SK-N-SH treated with all-trans-retinoic acid at 6 μM for 48 hours (cell line): ENCODE measurements at regions not wholly inside any gene's neighbourhood (a gene's known extent, or its start where the extent isn't known, plus 50 kb on each side); places are given as distances from the start of the nearest gene placed in this dataset.

Experiments used
- ATAC-seq: fragments of 200-7000 bp; cut with Tn5 transposase; 3 replicates; pipeline ENCODE4 v1.9.1; 2020; ENCODE audit warnings: mild to moderate bottlenecking, moderate library complexity
- CREB5 ChIP-seq: fragments of 250-450 bp; sonication (Bioruptor Pico); IDR thresholded peaks from 2 replicates; pipeline ENCODE4 v1.5.1; 2020; ENCODE audit warnings: low read depth, mild to moderate bottlenecking, moderate library complexity
- CSDC2 ChIP-seq: fragments of 250-450 bp; sonication (Bioruptor Pico); IDR thresholded peaks from 2 replicates; pipeline ENCODE4 v1.5.0; 2020; ENCODE audit warnings: mild to moderate bottlenecking, moderate library complexity
- CSRNP3 ChIP-seq: fragments of 250-450 bp; sonication (Bioruptor Pico); IDR thresholded peaks from 2 replicates; pipeline ENCODE4 v1.5.1; 2021; ENCODE audit warnings: mild to moderate bottlenecking, moderate library complexity
- ESRRG ChIP-seq: fragments of 250-450 bp; sonication (Bioruptor Pico); IDR thresholded peaks from 2 replicates; pipeline ENCODE4 v1.6.1; 2021; ENCODE audit warnings: mild to moderate bottlenecking
- GLIS3 ChIP-seq: fragments of 250-450 bp; sonication (Bioruptor Pico); IDR thresholded peaks from 2 replicates; pipeline ENCODE4 v1.5.0; 2020; ENCODE audit warnings: mild to moderate bottlenecking, moderate library complexity
- ISL1 ChIP-seq: fragments of 250-450 bp; sonication (Bioruptor Pico); IDR thresholded peaks from 2 replicates; pipeline ENCODE4 v2.1.2; 2022; ENCODE audit warnings: mild to moderate bottlenecking, moderate library complexity
- OSR1 ChIP-seq: fragments of 250-450 bp; sonication (Bioruptor Pico); IDR thresholded peaks from 2 replicates; pipeline ENCODE4 v1.8.0; 2022; ENCODE audit warnings: moderate library complexity, mild to moderate bottlenecking, inconsistent platforms
- PATZ1 ChIP-seq: fragments of 250-450 bp; sonication (Bioruptor Pico); IDR thresholded peaks from 2 replicates; pipeline ENCODE4 v1.8.0; 2020; ENCODE audit warnings: mild to moderate bottlenecking, moderate library complexity, borderline replicate concordance
- POU6F1 ChIP-seq: fragments of 250-450 bp; sonication (Bioruptor Pico); IDR thresholded peaks from 2 replicates; pipeline ENCODE4 v1.8.0; 2021; ENCODE audit warnings: low read depth, mild to moderate bottlenecking, moderate library complexity, borderline replicate concordance
- PPARA ChIP-seq: fragments of 250-450 bp; sonication (Bioruptor Pico); IDR thresholded peaks from 2 replicates; pipeline ENCODE4 v1.5.0; 2020; ENCODE audit warnings: mild to moderate bottlenecking, borderline replicate concordance
- RARB ChIP-seq: fragments of 250-450 bp; sonication (Bioruptor Pico); IDR thresholded peaks from 2 replicates; pipeline ENCODE4 v1.8.0; 2021; ENCODE audit warnings: mild to moderate bottlenecking, moderate library complexity
- SNAI2 ChIP-seq: fragments of 250-450 bp; sonication (Bioruptor Pico); IDR thresholded peaks from 2 replicates; pipeline ENCODE4 v1.5.0; 2020; ENCODE audit warnings: mild to moderate bottlenecking, moderate library complexity
- TCF4 ChIP-seq: fragments of 250-450 bp; sonication (Bioruptor Pico); IDR thresholded peaks from 2 replicates; pipeline ENCODE4 v1.8.0; 2021; ENCODE audit warnings: mild to moderate bottlenecking, moderate library complexity, borderline replicate concordance
- TOX ChIP-seq: fragments of 250-450 bp; sonication (Bioruptor Pico); IDR thresholded peaks from 2 replicates; pipeline ENCODE4 v1.8.0; 2021; ENCODE audit warnings: mild to moderate bottlenecking, moderate library complexity, borderline replicate concordance
- TSHZ2 ChIP-seq: fragments of 250-450 bp; sonication (Bioruptor Pico); IDR thresholded peaks from 2 replicates; pipeline ENCODE4 v1.5.0; 2020; ENCODE audit warnings: mild to moderate bottlenecking, moderate library complexity
- ZFP3 ChIP-seq: fragments of 250-450 bp; sonication (Bioruptor Pico); IDR thresholded peaks from 2 replicates; pipeline ENCODE4 v1.5.0; 2020; ENCODE audit warnings: mild to moderate bottlenecking, moderate library complexity
- ZFP30 ChIP-seq: fragments of 450-650 bp; formaldehyde crosslinking; IDR thresholded peaks from 2 replicates; pipeline ENCODE4 v1.5.0; 2022; ENCODE audit warnings: mild to moderate bottlenecking, moderate library complexity
- ZNF565 ChIP-seq: fragments of 450-650 bp; formaldehyde crosslinking; conservative IDR thresholded peaks from 2 replicates; pipeline ENCODE4 v1.5.0; 2020; ENCODE audit warnings: low read depth, mild to moderate bottlenecking, moderate library complexity
- ZNF70 ChIP-seq: fragments of 450-650 bp; formaldehyde crosslinking; IDR thresholded peaks from 2 replicates; pipeline ENCODE4 v1.5.0; 2020; ENCODE audit warnings: mild to moderate bottlenecking, moderate library complexity
- ZNF8 ChIP-seq: fragments of 450-650 bp; formaldehyde crosslinking; IDR thresholded peaks from 2 replicates; pipeline ENCODE4 v1.5.0; 2020; ENCODE audit warnings: mild to moderate bottlenecking, moderate library complexity

GRCh38 chr3:13145131-13145825 lies 72.0 kb upstream of the IQSEC1 start:
- no peak for TF ChIP-seq ZFP3 (CRISPR knock-in tag)
- TF ChIP-seq ISL1 (CRISPR knock-in tag), result no peak
- no peak for TF ChIP-seq ZNF8 (CRISPR knock-in tag)
- TF ChIP-seq CSRNP3 (CRISPR knock-in tag), result no peak
- TF ChIP-seq OSR1 (CRISPR knock-in tag), result no peak
- TF ChIP-seq RARB (CRISPR knock-in tag), result no peak
- TF ChIP-seq, all 23 proteins: peak for 0
- ATAC-seq, result no peak

GRCh38 chr3:13144163-13145023 lies 71.2 kb upstream of the IQSEC1 start:
- TF ChIP-seq ISL1 (CRISPR knock-in tag), result no peak
- no peak for TF ChIP-seq ZFP3 (CRISPR knock-in tag)
- no peak for TF ChIP-seq CSDC2 (CRISPR knock-in tag)
- no peak for TF ChIP-seq ZNF565 (CRISPR knock-in tag)
- no peak for TF ChIP-seq ZNF70 (CRISPR knock-in tag)
- no peak for TF ChIP-seq TSHZ2 (CRISPR knock-in tag)
- TF ChIP-seq RARB (CRISPR knock-in tag), result no peak
- TF ChIP-seq TCF4 (CRISPR knock-in tag), result no peak
- no peak for TF ChIP-seq CREB5 (CRISPR knock-in tag)
- no peak for TF ChIP-seq TOX (CRISPR knock-in tag)
- no peak for TF ChIP-seq GLIS3 (CRISPR knock-in tag)
- TF ChIP-seq ZNF8 (CRISPR knock-in tag), result no peak
- TF ChIP-seq SNAI2 (CRISPR knock-in tag), result no peak
- TF ChIP-seq ZFP30, result no peak
- TF ChIP-seq PPARA (CRISPR knock-in tag), result no peak
- no peak for TF ChIP-seq POU6F1 (CRISPR knock-in tag)
- no peak for ATAC-seq

GRCh38 chr3:13143381-13144004 lies 70.3 kb upstream of the IQSEC1 start:
- no peak for ATAC-seq
- TF ChIP-seq TSHZ2 (CRISPR knock-in tag), result no peak
- no peak for TF ChIP-seq CREB5 (CRISPR knock-in tag)
- TF ChIP-seq ESRRG (CRISPR knock-in tag), result no peak
- no peak for TF ChIP-seq TOX (CRISPR knock-in tag)
- no peak for TF ChIP-seq TCF4 (CRISPR knock-in tag)
- no peak for TF ChIP-seq CSDC2 (CRISPR knock-in tag)
- no peak for TF ChIP-seq PATZ1 (CRISPR knock-in tag)
- TF ChIP-seq ZFP30, result no peak
- no peak for TF ChIP-seq SNAI2 (CRISPR knock-in tag)
- no peak for TF ChIP-seq ZNF70 (CRISPR knock-in tag)
